Endothelial cell of umbilical vein (primary cell): ENCODE measurements at regions not wholly inside any gene's neighbourhood (a gene's known extent, or its start where the extent isn't known, plus 50 kb on each side); places are given as distances from the start of the nearest gene placed in this dataset.

ENCODE experiments used
- BruUV-seq: library from RNA; stranded (reverse); fragments of 400-500 nt; replicated peaks from 2 replicates; lab custom pipeline; 2021; lab: Mats Ljungman, UMichigan
- CTCF ChIA-PET: fragments of 300-600, 350-600 bp; sonication (Branson Sonifier 250); formaldehyde crosslinking; loops from one replicate; lab custom pipeline; 2021; ENCODE audit warnings: antibody characterized with exemption, inconsistent platforms; lab: Charles Lee
- POLR2A ChIA-PET: fragments of 300-600, 350-600 bp; sonication (Branson Sonifier 250); formaldehyde crosslinking; loops from one replicate; lab custom pipeline; 2021; ENCODE audit warnings: antibody characterized with exemption, inconsistent platforms; lab: Charles Lee
- DNase-seq: peaks from one replicate; pipeline ENCODE4 v3.0.0-alpha.2; 2011; ENCODE audit warnings: low read depth, low spot score
- FAIRE-seq: peaks from 2 replicates; lab custom pipeline; 2011; peaks lifted over from hg19 to GRCh38; lab: Jason Lieb, UNC
- H2AFZ ChIP-seq: 2 replicates; pipeline ENCODE4 v1.6.0; 2012; ENCODE audit warnings: low read depth, low read length, control low read depth, inconsistent platforms
- H3K27ac ChIP-seq: 2 replicates; pipeline ENCODE4 v1.5.1; 2011; ENCODE audit warnings: low read depth, mild to moderate bottlenecking, control low read depth, low read length, moderate library complexity; ENCODE audit not compliant: insufficient read depth
- H3K27me3 ChIP-seq, 2 experiments: 2 replicates each; pipeline versions ENCODE4 v1.6.0 to v1.6.1; 2011; ENCODE audit warnings: low read length in 2 of 2, mixed read lengths in 1 of 2; ENCODE audit not compliant: control insufficient read depth in 2 of 2, insufficient read depth in 2 of 2
- H3K36me3 ChIP-seq, 2 experiments: 2 replicates in 1 of 2; 3 replicates in 1 of 2; pipeline ENCODE4 v1.5.1; 2011; ENCODE audit warnings: low read length in 2 of 2, mild to moderate bottlenecking in 1 of 2, moderate library complexity in 1 of 2; ENCODE audit not compliant: control insufficient read depth in 2 of 2, insufficient read depth in 2 of 2; ENCODE audit errors: extremely low read depth in 1 of 2
- H3K4me1 ChIP-seq: 3 replicates; pipeline ENCODE4 v1.5.1; 2011; ENCODE audit warnings: mild to moderate bottlenecking, low read length; ENCODE audit not compliant: control insufficient read depth, insufficient read depth; ENCODE audit errors: extremely low read depth
- H3K4me2 ChIP-seq: 2 replicates; pipeline ENCODE4 v1.6.1; 2011; ENCODE audit warnings: low read length, control low read depth, mixed read lengths; ENCODE audit not compliant: insufficient read depth
- H3K4me3 ChIP-seq, 3 experiments: fragments of 200-600 bp in 1 of 3; sonication (generic), shearing (Covaris generic) in 1 of 3; replicated peaks in 1 of 3; 2 replicates each; pipeline ENCODE4 v1.5.1; 2011 to 2016; ENCODE audit warnings: control low read depth in 3 of 3, low read length in 3 of 3, mild to moderate bottlenecking in 2 of 3, inconsistent platforms in 1 of 3, low read depth in 1 of 3, moderate library complexity in 1 of 3; ENCODE audit not compliant: insufficient read depth in 1 of 3
- H3K79me2 ChIP-seq: 2 replicates; pipeline ENCODE4 v1.6.0; 2012; ENCODE audit warnings: low read length, inconsistent platforms; ENCODE audit not compliant: control insufficient read depth, insufficient read depth
- H3K9ac ChIP-seq: replicated peaks from 2 replicates; pipeline ENCODE3; 2011; ENCODE audit warnings: low read length, control low read depth; ENCODE audit not compliant: insufficient read depth; ENCODE audit errors: extremely low read depth
- H3K9me1 ChIP-seq: replicated peaks from 3 replicates; pipeline ENCODE4 v1.6.0; 2011; ENCODE audit warnings: mild to moderate bottlenecking, low read length; ENCODE audit not compliant: control insufficient read depth, insufficient read depth; ENCODE audit errors: extremely low read depth
- H3K9me3 ChIP-seq: replicated peaks from 2 replicates; pipeline ENCODE4 v1.5.1; 2012; ENCODE audit warnings: low read length, inconsistent platforms; ENCODE audit not compliant: control insufficient read depth, insufficient read depth
- H4K20me1 ChIP-seq: replicated peaks from 2 replicates; pipeline ENCODE3; 2011; ENCODE audit warnings: mild to moderate bottlenecking, low read length; ENCODE audit not compliant: control insufficient read depth, insufficient read depth; ENCODE audit errors: extremely low read depth
- CTCF ChIP-seq, 2 donors: IDR thresholded peaks; 1 replicate in 1 of 2; 2 replicates in 1 of 2; pipeline ENCODE4 v1.5.1; 2011; ENCODE audit warnings: low read length in 2 of 2, mild to moderate bottlenecking in 2 of 2, moderate library complexity in 2 of 2, control low read depth in 1 of 2, inconsistent platforms in 1 of 2, low read depth in 1 of 2; ENCODE audit not compliant: insufficient read depth in 1 of 2; ENCODE audit errors: extremely low read depth in 1 of 2
- EZH2 ChIP-seq: IDR thresholded peaks from 2 replicates; pipeline ENCODE4 v1.6.1; 2012; ENCODE audit warnings: borderline replicate concordance, low read depth, mild to moderate bottlenecking, moderate library complexity, low read length, inconsistent platforms; ENCODE audit not compliant: severe bottlenecking
- FOS ChIP-seq: IDR thresholded peaks from 2 replicates; pipeline ENCODE4 v1.6.1; 2011; ENCODE audit warnings: mild to moderate bottlenecking, low read length, moderate library complexity, borderline replicate concordance; ENCODE audit not compliant: insufficient read depth
- GATA2 ChIP-seq: IDR thresholded peaks from 2 replicates; pipeline ENCODE4 v1.7.0; 2011; ENCODE audit warnings: low read depth, mild to moderate bottlenecking, moderate library complexity, mixed read lengths, low read length; ENCODE audit not compliant: insufficient read length, insufficient read depth
- JUN ChIP-seq: IDR thresholded peaks from 2 replicates; pipeline ENCODE4 v1.6.1; 2011; ENCODE audit warnings: borderline replicate concordance, low read depth; ENCODE audit not compliant: insufficient read length, insufficient read depth
- MAX ChIP-seq: IDR thresholded peaks from 2 replicates; pipeline ENCODE4 v1.6.1; 2011; ENCODE audit not compliant: insufficient read depth, insufficient read length
- MYC ChIP-seq: IDR thresholded peaks from one replicate; pipeline ENCODE4 v1.6.1; 2011; ENCODE audit warnings: mild to moderate bottlenecking, low read depth, low read length
- POLR2A ChIP-seq: IDR thresholded peaks from 2 replicates; pipeline ENCODE4 v1.6.1; 2012; ENCODE audit warnings: low read depth, mild to moderate bottlenecking, control low read depth, low read length
- POLR2AphosphoS5 ChIP-seq: IDR thresholded peaks from 2 replicates; pipeline ENCODE4 v1.6.1; 2012; ENCODE audit warnings: low read depth, mild to moderate bottlenecking, control low read depth, low read length, moderate library complexity; ENCODE audit not compliant: insufficient read depth
- dilution Hi-C: fragments of 300-500 bp; cut with MboI; formaldehyde crosslinking; loops from one replicate; pipeline ENCODE4 v1.15.0; 2019; ENCODE audit warnings: low sequenced_read_pairs; ENCODE audit not compliant: extremely low pct_ligation_motif_present
- intact Hi-C: fragments of 100-400 bp; cut with micrococcal nuclease; formaldehyde crosslinking; loops from one replicate; pipeline ENCODE4 v1.10.0; 2022

- H3K9ac ChIP-seq: no peak overlapping the region
- no peaks in the 10 kb centered on the region for H3K79me2 ChIP-seq
- H3K4me1 ChIP-seq: no peaks in the 10 kb centered on the region
- H3K27me3 ChIP-seq: no peaks in the 10 kb centered on the region
- dilution Hi-C loops: no loop called here
- no peaks in the 10 kb centered on the region for H3K9me1 ChIP-seq
- no peaks in the 10 kb centered on the region for H4K20me1 ChIP-seq
- POLR2A ChIA-PET: no interaction called here
- no peak for FAIRE-seq
- CTCF ChIA-PET: interaction anchor here (1.2 kb wide), 1 partner anchor 34 kb away, joined by 3 read pairs; no protein-coding TSS in a partner anchor
- no peaks in the 10 kb centered on the region for H3K9me3 ChIP-seq
- no peak overlapping the region for H3K4me3 ChIP-seq
- BruUV-seq: no TSS peak
- no peak overlapping the region for H3K27ac ChIP-seq
- H3K4me2 ChIP-seq: no peak overlapping the region
- no peak overlapping the region for H2AFZ ChIP-seq
- no peaks in the 10 kb centered on the region for H3K36me3 ChIP-seq
- TF ChIP-seq POLR2A (no peak), GATA2 (no peak)
- peak; percentile 29 for DNase-seq
- intact Hi-C loops: no loop called here
Observed at GRCh38 chr1:244207935-244208244, 156.8 kb downstream of the ZBTB18 start.

GRCh38 chr1:244209955-244210354 is 158.9 kb downstream of the ZBTB18 start:
- H3K4me1 ChIP-seq: peaks cover 16% of the 10 kb centered on the region
- intact Hi-C loops (no loop called here), dilution Hi-C loops (no loop called here)
- H3K9ac ChIP-seq: no peak overlapping the region
- no peaks in the 10 kb centered on the region for H3K27me3 ChIP-seq
- H3K36me3 ChIP-seq: no peaks in the 10 kb centered on the region
- no peak overlapping the region for H3K27ac ChIP-seq
- DNase-seq: no peak
- H4K20me1 ChIP-seq: no peaks in the 10 kb centered on the region
- H3K4me2 ChIP-seq: no peak overlapping the region
- H2AFZ ChIP-seq: no peak overlapping the region
- ChIA-PET POLR2A (no interaction called here), CTCF (interaction anchor here (0.6 to 0.9 kb wide), 2 partner anchors 29 to 1585 kb away, joined by 3 to 4 read pairs; no protein-coding TSS in a partner anchor)
- BruUV-seq: no TSS peak
- H3K4me3 ChIP-seq: no peak overlapping the region
- no peaks in the 10 kb centered on the region for H3K9me3 ChIP-seq
- no peak for FAIRE-seq
- H3K9me1 ChIP-seq: no peaks in the 10 kb centered on the region
- H3K79me2 ChIP-seq: no peaks in the 10 kb centered on the region
- TF ChIP-seq POLR2A (no peak), POLR2AphosphoS5 (no peak), MAX (no peak), EZH2 (no peak), GATA2 (no peak), JUN (no peak), CTCF (IDR thresholded peaks at IDR 0.05; ENCODE audit: extremely low read depth in 1 of 2, insufficient read depth in 1 of 2, low read depth in 1 of 2, low read length in 2 of 2) (no peak), FOS (no peak), MYC (no peak)
